ENCODE measurements at regions not wholly inside any gene's neighbourhood (a gene's known extent, or its start where the extent isn't known, plus 50 kb on each side); places are given as distances from the start of the nearest gene placed in this dataset.

GRCh38 chr2:57488061-57488460 lies 558.5 kb upstream of the VRK2 start:
- TF ChIP-seq CTCF (IDR thresholded peaks at IDR 0.05; ENCODE audit: control extremely low read depth in 1 of 3, insufficient read depth in 1 of 3, low read depth in 1 of 3, low read length in 3 of 3): no peak
- TF ChIP-seq GABPA (IDR thresholded peaks at IDR 0.05; ENCODE audit: borderline replicate concordance, insufficient read depth, low read length): no peak
- no peak for TF ChIP-seq SP2 (IDR thresholded peaks at IDR 0.05; ENCODE audit: low read length)
- no peak for TF ChIP-seq MAX (IDR thresholded peaks at IDR 0.05)

All from H1 (cell line).